Iris pigment epithelial cell (primary cell): ENCODE measurements at regions not wholly inside any gene's neighbourhood (a gene's known extent, or its start where the extent isn't known, plus 50 kb on each side); places are given as distances from the start of the nearest gene placed in this dataset.

Experiments used
- DNase-seq: peaks from one replicate; pipeline ENCODE4 v3.0.0-alpha.2; 2011; ENCODE audit warnings: low read depth

DNA sequence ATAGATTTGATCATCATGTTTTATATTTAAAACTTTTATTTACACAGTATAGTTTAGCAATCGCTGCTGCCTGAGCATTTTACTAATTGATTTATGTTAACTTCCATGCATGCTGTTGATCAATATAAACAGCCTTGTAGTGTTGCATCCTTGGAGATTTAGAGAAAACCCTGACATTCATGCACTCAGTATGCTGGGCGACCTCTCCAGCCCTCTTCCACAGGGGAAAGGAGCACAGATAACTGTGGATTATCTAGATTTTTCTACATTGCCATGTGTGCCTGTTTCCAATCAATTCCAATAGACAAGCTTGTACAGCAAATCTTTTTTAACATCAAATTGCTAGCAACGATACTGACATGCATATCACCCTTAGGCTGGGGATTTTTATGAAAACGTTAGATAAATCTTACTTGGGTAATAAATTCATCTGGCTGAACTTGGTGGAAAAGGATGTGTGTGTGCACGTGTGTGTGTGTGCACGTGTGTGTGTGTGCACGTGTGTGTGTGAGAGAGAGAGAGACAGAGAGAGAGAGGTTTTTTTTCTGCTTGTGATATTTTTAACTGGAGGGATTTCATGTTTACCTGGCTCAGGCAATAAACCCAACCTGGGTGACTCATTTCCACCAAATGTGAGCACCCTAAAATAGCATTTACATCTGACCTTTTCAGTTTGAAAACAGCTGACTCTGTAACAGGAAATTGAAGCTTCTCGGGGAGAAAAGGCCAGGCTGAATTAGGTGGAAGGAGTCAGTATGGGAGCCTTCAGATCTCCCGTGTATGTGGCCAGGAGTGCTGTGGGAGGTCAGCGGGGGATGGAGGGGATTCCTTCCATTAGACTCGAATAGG, 339.8 kb downstream of the PRDM2 start:
- DNase-seq, result no peak

DNA sequence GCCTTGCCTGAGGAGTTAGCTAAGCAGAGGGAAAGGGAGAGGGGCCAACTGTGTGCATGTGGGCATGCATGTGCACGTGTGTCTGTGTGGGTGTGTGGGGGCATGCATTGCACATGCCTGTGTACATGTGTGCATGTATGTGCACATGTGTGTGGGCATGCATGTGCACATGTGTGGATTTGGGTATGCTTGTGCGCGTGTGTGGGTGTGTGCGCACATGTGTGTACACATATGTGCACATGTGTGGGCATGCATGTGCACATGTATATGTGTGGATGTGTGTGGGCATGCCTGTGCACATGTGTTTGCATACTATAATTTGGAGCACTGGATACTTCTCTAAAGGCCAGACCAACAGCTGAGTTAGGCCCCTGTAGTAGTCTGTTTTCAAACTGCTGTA, 350.0 kb downstream of the PRDM2 start:
- DNase-seq, result no peak

- DNase-seq, result peak; percentile 45
Measured at GRCh38 chr1:14055442-14056223, 355.6 kb downstream of the PRDM2 start.

- no peak for DNase-seq
Measured at GRCh38 chr1:14057640-14058039, 357.7 kb downstream of the PRDM2 start.

DNA sequence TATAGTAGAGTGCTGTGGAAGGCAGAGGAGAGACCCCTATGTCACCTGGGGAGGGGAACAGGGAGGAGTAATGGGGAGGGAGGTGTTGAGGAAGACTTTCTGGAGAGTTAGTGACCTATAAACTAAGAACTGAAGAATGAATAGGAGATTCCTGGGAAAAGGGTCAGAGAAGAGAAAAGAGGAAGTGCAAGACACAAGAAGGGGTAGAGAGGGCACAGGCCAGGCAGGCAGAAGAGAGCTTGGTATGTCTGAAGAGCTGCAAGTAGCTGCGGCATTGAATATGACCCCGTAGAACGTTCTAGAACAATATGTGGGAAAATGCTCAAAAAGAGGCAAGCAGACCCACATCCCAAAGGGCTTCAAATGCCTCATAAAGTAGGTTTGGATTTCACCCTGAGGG, 361.2 kb downstream of the PRDM2 start:
- DNase-seq, result no peak

GRCh38 chr1:14061722-14062121, 361.7 kb downstream of the PRDM2 start:
- DNase-seq, result no peak

GRCh38 chr1:14062669-14063068, 362.7 kb downstream of the PRDM2 start:
- no peak for DNase-seq

DNA sequence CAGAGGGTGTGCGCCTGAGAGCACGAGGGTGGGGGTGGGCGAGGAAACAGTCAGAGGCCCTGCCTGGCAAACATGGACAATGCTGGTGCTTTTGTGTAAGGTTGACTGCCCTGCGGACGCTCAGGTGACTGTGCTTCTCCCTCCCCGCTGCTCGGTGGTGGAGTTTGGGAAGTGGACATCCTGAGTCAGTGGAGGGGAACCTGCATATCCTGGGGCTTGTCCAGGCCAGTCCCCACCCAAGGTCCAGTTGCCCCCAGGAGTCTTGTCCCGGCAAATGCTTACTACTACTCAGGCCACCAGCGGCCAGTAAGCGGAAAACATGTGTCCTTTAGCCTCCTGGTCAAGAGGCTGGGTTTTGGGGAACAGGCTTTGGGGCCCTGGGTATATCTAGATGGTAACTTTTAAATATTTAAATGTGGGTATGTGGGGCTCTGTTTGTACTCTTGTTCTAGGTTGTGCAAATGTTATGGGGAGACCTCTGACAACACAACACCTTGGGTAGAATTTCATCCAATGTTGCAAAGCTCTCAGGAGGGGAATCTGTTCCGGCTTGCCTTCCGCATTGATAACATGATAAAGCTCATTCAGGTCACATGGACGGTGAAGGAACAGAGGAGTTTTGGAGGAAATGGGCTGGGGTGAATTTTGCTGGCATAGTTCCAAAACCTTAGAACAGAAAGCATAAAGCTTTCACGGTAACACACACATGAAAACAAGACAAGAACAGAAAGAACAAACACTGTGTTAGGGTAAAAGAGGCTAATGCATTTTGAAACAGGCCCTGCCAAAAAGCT, 364.9 kb downstream of the PRDM2 start:
- no peak for DNase-seq

- DNase-seq, result no peak
Measured at GRCh38 chr1:14065486-14065885, 365.5 kb downstream of the PRDM2 start.

GRCh38 chr1:14067036-14067435, 367.0 kb downstream of the PRDM2 start:
- DNase-seq, result no peak

DNA sequence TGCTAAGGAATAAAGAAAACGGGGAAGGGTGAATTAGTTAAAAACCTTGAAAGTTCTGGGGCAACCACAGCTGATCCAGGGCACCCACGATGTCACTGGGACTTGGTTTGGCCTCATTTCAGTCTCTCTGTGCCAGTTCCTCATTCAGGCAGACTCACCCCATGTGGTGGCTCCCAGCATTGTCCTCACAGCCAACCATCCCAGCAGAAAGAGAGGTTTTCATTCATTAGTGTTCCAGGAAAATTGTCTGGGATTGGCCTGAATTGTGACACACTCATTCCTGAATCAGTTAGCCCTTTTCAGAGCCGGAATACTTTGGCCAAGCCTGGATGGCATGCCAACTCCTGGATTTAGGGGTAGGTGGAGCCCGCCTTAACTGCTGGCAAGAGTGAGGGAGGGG, 367.7 kb downstream of the PRDM2 start:
- DNase-seq, result no peak

GRCh38 chr1:14071581-14071980, 371.6 kb downstream of the PRDM2 start:
- DNase-seq, result no peak

GRCh38 chr1:14080653-14081052, 380.7 kb downstream of the PRDM2 start:
- DNase-seq, result no peak

GRCh38 chr1:14082331-14082730, 382.3 kb downstream of the PRDM2 start:
- DNase-seq, result no peak

- no peak for DNase-seq
Measured at GRCh38 chr1:14083277-14083676, 383.3 kb downstream of the PRDM2 start.

DNA sequence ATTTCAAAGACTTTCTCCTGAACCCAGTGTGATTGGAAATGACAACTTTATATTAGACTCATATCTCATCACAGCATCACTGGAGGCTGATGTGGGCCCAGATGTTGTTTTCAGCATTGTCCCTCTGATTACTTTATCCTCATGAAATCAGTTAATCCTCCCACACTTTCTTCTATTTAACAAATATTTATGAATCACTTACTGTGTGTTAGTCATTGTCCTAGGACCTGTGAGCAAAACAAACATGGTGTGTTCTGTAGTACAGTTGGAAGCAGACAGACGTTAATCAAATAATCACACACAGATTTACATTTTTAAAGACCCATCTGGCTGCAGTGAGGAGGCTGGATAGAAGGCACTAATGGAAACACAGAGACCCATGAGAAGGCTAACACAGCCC, 383.7 kb downstream of the PRDM2 start:
- no peak for DNase-seq

DNA sequence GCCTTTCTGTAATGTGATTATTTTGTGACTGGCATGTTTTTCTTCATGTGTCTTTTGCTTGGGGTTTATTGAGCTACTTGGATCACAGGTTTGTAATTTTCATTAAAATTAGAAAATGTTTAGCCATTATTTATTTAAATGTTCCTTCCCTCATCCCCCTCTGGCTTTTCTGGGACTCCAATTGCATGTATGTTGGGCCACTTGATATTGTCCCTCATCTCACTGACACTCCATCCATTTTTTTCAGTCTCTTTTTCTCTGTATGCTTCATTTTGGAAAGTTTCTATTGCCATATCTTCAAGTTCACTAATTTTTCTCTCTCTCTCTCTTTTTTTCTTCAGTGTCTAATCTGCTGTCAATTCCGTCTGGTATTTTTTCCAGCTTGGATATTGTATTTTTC, 390.1 kb downstream of the PRDM2 start:
- DNase-seq, result peak; percentile 6

- DNase-seq, result no peak
Measured at GRCh38 chr1:14090531-14090930, 390.5 kb downstream of the PRDM2 start.

DNA sequence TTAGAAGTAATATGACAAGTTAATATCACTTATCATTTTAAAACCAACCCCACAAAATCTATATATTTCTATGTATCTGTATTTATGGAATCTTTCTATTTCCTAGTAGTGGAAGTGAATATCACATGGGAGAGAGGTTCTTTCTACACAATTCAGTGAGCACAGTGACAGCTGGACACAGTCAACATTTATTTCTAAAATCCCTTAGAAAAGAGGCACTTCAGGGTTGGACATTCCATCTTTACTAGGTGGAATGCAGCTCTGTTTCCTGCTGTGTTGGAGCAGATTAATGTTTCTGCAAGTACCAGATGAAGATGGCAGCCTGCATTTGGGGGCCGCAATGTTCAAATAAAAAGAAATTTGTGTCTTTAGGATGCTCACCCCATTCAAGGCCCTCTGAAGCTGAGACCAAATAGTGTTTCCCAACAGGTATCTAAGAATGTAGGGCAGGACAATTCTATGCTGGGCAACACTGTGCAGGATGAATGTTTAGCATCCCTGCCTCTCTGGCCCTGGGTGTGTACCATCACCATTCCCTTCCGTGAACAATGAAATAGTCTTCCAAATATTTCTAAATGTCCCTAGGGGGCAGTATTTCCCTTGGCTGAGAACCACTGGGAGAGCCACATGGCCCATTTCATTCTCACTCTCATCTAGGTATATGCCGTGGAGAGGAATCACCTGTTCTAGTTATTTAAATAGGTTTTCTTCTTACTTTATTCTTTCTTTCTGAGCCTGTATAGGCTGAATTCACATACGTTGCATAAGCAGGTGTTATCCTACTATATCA, 394.8 kb downstream of the PRDM2 start:
- no peak for DNase-seq

GRCh38 chr1:14098294-14098913, 398.4 kb downstream of the PRDM2 start:
- DNase-seq, result no peak

DNA sequence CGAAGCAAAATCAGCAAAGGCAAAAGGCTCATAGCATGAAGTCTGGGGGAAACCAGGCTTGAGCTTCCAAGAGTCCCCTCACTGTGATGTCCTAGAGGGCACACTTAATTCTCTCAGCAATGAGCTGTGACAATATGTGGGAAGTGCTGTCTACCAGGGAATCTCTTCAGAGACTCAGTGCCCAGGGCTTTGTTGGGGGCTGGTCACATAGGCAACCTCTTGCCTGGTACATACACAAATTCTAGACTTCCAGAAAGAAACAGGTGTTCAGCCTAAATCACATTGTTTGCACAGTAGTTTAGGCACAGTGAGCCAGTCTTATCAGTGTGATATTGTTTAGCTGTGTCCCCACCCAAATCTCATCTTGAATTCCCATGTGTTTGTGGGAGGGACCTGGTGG, 400.5 kb downstream of the PRDM2 start:
- no peak for DNase-seq
